HEK293 (cell line): ENCODE measurements at regions not wholly inside any gene's neighbourhood (a gene's known extent, or its start where the extent isn't known, plus 50 kb on each side); places are given as distances from the start of the nearest gene placed in this dataset.

Source experiments
- TCF7L2 ChIP-seq: IDR thresholded peaks from 2 replicates; pipeline ENCODE4 v1.6.1; 2011; ENCODE audit warnings: low read depth, mild to moderate bottlenecking, inconsistent platforms, low read length, moderate library complexity, borderline replicate concordance
- ZNF155 ChIP-seq: fragments of 450-650 bp; formaldehyde crosslinking; IDR thresholded peaks from 2 replicates; pipeline ENCODE4 v1.5.1; 2016; ENCODE audit warnings: missing biosample characterization, missing genetic modification characterization
- ZNF248 ChIP-seq: fragments of 450-650 bp; formaldehyde crosslinking; IDR thresholded peaks from 2 replicates; pipeline ENCODE4 v1.5.1; 2017; ENCODE audit warnings: missing biosample characterization, missing genetic modification characterization
- TF ChIP-seq, protein P1 (sequence below): fragments of 450-650 bp; formaldehyde crosslinking; IDR thresholded peaks from 2 replicates; pipeline ENCODE4 v1.5.1; 2016; ENCODE audit warnings: missing biosample characterization, missing genetic modification characterization
- TF ChIP-seq, protein P2 (sequence below): fragments of 450-650 bp; formaldehyde crosslinking; IDR thresholded peaks from 2 replicates; pipeline ENCODE4 v1.5.1; 2017; ENCODE audit warnings: missing biosample characterization, mild to moderate bottlenecking, missing genetic modification characterization, moderate library complexity
- TF ChIP-seq, protein P3 (sequence below): fragments of 450-650 bp; formaldehyde crosslinking; optimal IDR thresholded peaks from 2 replicates; pipeline ENCODE3; 2016; ENCODE audit warnings: missing biosample characterization, mild to moderate bottlenecking, missing genetic modification characterization
- TF ChIP-seq, protein P4 (sequence below): fragments of 450-650 bp; formaldehyde crosslinking; IDR thresholded peaks from 2 replicates; pipeline ENCODE4 v1.5.1; 2016; ENCODE audit warnings: missing biosample characterization, missing genetic modification characterization

DNA sequence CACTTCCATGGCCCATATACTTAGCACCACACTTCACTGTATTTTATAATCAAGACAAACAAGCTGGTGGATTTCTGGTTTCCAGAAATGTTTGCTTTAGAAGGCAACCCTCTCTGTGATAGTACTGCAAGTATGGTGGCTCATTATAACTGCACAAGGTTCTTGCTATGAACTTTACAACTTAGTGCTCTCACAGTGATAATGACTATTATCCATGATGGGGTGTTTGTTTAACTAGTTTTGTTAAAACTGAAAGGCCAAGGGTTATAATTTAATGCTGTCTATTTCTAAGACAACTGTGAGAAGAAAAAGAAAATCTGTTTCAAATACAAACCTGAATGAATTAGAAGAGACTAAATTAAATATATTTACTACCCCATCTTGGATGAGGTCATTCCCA is 903.2 kb downstream of the ADGRL2 start:
- TF ChIP-seq, protein P1, sequence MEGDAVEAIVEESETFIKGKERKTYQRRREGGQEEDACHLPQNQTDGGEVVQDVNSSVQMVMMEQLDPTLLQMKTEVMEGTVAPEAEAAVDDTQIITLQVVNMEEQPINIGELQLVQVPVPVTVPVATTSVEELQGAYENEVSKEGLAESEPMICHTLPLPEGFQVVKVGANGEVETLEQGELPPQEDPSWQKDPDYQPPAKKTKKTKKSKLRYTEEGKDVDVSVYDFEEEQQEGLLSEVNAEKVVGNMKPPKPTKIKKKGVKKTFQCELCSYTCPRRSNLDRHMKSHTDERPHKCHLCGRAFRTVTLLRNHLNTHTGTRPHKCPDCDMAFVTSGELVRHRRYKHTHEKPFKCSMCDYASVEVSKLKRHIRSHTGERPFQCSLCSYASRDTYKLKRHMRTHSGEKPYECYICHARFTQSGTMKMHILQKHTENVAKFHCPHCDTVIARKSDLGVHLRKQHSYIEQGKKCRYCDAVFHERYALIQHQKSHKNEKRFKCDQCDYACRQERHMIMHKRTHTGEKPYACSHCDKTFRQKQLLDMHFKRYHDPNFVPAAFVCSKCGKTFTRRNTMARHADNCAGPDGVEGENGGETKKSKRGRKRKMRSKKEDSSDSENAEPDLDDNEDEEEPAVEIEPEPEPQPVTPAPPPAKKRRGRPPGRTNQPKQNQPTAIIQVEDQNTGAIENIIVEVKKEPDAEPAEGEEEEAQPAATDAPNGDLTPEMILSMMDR (tag by site-specific recombination) = no peak
- TF ChIP-seq ZNF155 (tag by site-specific recombination) = no peak
- TF ChIP-seq TCF7L2 = no peak
- TF ChIP-seq, protein P2, sequence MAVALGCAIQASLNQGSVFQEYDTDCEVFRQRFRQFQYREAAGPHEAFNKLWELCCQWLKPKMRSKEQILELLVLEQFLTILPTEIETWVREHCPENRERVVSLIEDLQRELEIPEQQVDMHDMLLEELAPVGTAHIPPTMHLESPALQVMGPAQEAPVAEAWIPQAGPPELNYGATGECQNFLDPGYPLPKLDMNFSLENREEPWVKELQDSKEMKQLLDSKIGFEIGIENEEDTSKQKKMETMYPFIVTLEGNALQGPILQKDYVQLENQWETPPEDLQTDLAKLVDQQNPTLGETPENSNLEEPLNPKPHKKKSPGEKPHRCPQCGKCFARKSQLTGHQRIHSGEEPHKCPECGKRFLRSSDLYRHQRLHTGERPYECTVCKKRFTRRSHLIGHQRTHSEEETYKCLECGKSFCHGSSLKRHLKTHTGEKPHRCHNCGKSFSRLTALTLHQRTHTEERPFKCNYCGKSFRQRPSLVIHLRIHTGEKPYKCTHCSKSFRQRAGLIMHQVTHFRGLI (tag by site-specific recombination) = no peak
- TF ChIP-seq, protein P3, sequence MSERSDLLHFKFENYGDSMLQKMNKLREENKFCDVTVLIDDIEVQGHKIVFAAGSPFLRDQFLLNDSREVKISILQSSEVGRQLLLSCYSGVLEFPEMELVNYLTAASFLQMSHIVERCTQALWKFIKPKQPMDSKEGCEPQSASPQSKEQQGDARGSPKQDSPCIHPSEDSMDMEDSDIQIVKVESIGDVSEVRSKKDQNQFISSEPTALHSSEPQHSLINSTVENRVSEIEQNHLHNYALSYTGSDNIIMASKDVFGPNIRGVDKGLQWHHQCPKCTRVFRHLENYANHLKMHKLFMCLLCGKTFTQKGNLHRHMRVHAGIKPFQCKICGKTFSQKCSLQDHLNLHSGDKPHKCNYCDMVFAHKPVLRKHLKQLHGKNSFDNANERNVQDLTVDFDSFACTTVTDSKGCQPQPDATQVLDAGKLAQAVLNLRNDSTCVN (tag by site-specific recombination) = no peak
- TF ChIP-seq, protein P4, sequence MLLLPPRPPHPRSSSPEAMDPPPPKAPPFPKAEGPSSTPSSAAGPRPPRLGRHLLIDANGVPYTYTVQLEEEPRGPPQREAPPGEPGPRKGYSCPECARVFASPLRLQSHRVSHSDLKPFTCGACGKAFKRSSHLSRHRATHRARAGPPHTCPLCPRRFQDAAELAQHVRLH = no peak
- no peak for TF ChIP-seq ZNF248 (tag by site-specific recombination)
